GM23338 (cell line): ENCODE measurements at regions not wholly inside any gene's neighbourhood (a gene's known extent, or its start where the extent isn't known, plus 50 kb on each side); places are given as distances from the start of the nearest gene placed in this dataset.

Experiments
- ATAC-seq: fragments of 200-7000 bp; cut with Tn5 transposase; 3 replicates; pipeline ENCODE4 v1.9.1; 2020
- DNase-seq: peaks from one replicate; pipeline ENCODE4 v3.0.0-alpha.2; 2015; ENCODE audit warnings: low spot score
- H2AFZ ChIP-seq: fragments of 200-600 bp; sonication (generic); 2 replicates; pipeline ENCODE4 v1.8.0; 2016; ENCODE audit warnings: antibody characterized with exemption, mild to moderate bottlenecking, moderate library complexity
- H3F3A ChIP-seq: fragments of 200-600 bp; sonication (generic); replicated peaks from 2 replicates; pipeline ENCODE4 v1.8.0; 2017; ENCODE audit warnings: antibody characterized with exemption, mixed run types, low read depth
- H3K27ac ChIP-seq: fragments of 200-600 bp; sonication (generic); 2 replicates; pipeline ENCODE4 v1.6.1; 2016; ENCODE audit warnings: low read depth
- H3K27me3 ChIP-seq: fragments of 200-600 bp; sonication (generic); 2 replicates; pipeline ENCODE4 v1.8.0; 2016; ENCODE audit warnings: mild to moderate bottlenecking, mixed run types, moderate library complexity; ENCODE audit not compliant: insufficient read depth
- H3K36me3 ChIP-seq: fragments of 200-600 bp; sonication (generic); 2 replicates; pipeline ENCODE4 v1.8.0; 2016; ENCODE audit warnings: mild to moderate bottlenecking; ENCODE audit not compliant: insufficient read depth
- H3K4me1 ChIP-seq: fragments of 200-600 bp; sonication (generic); 2 replicates; pipeline ENCODE4 v1.8.0; 2016; ENCODE audit warnings: mild to moderate bottlenecking, moderate library complexity; ENCODE audit not compliant: insufficient read depth
- H3K4me2 ChIP-seq: fragments of 200-600 bp; sonication (generic); 2 replicates; pipeline ENCODE4 v1.7.1; 2017; ENCODE audit warnings: mixed run types
- H3K4me3 ChIP-seq: fragments of 200-600 bp; sonication (generic); 2 replicates; pipeline ENCODE4 v1.6.1; 2016; ENCODE audit warnings: mixed run types
- H3K79me2 ChIP-seq: fragments of 200-600 bp; sonication (generic); replicated peaks from 2 replicates; pipeline ENCODE4 v1.8.0; 2017; ENCODE audit warnings: mild to moderate bottlenecking; ENCODE audit not compliant: insufficient read depth
- H3K9me2 ChIP-seq: fragments of 200-600 bp; sonication (generic); 2 replicates; pipeline ENCODE4 v1.8.0; 2017; ENCODE audit not compliant: insufficient read depth
- H4K20me1 ChIP-seq: fragments of 200-600 bp; sonication (generic); replicated peaks from 2 replicates; pipeline ENCODE4 v1.8.0; 2017; ENCODE audit warnings: mild to moderate bottlenecking; ENCODE audit not compliant: insufficient read depth
- H3K27ac Mint-ChIP-seq: 2 replicates; pipeline ENCODE4 v1.8.0; 2020; ENCODE audit warnings: inconsistent platforms, mild to moderate bottlenecking, moderate library complexity, mixed read lengths
- H3K27me3 Mint-ChIP-seq: 3 replicates; pipeline ENCODE4 v1.8.0; 2022; ENCODE audit warnings: low read depth, mild to moderate bottlenecking, moderate library complexity, mixed read lengths, inconsistent platforms; ENCODE audit not compliant: insufficient read depth, poor library complexity
- H3K36me3 Mint-ChIP-seq: 3 replicates; pipeline ENCODE4 v1.8.0; 2021; ENCODE audit warnings: low read depth, mild to moderate bottlenecking, inconsistent platforms, moderate library complexity, mixed read lengths
- H3K4me1 Mint-ChIP-seq: 3 replicates; pipeline ENCODE4 v1.8.0; 2020; ENCODE audit warnings: mild to moderate bottlenecking, inconsistent platforms, mixed read lengths
- H3K4me3 Mint-ChIP-seq: 3 replicates; pipeline ENCODE4 v1.8.0; 2021; ENCODE audit warnings: moderate library complexity, mild to moderate bottlenecking, inconsistent platforms, mixed read lengths
- H3K9me3 Mint-ChIP-seq: 3 replicates; pipeline ENCODE4 v1.8.0; 2020; ENCODE audit warnings: moderate library complexity, mild to moderate bottlenecking, inconsistent platforms, mixed read lengths
- CREB1 ChIP-seq: fragments of 250-450 bp; sonication (Bioruptor Pico); IDR thresholded peaks from 2 replicates; pipeline ENCODE4 v1.5.0; 2020; ENCODE audit warnings: low read depth, mild to moderate bottlenecking, moderate library complexity
- EZH2 ChIP-seq: fragments of 200-600 bp; sonication (generic); IDR thresholded peaks from one replicate; pipeline ENCODE4 v1.8.0; 2017; ENCODE audit warnings: antibody characterized with exemption, mild to moderate bottlenecking, low read depth; ENCODE audit not compliant: unreplicated experiment
- EZH2phosphoT487 ChIP-seq: fragments of 200-600 bp; sonication (generic); IDR thresholded peaks from one replicate; pipeline ENCODE4 v1.8.1; 2018; ENCODE audit warnings: antibody characterized with exemption; ENCODE audit not compliant: unreplicated experiment
- JUNB ChIP-seq: IDR thresholded peaks from one replicate; pipeline ENCODE4 v1.6.1; 2016; ENCODE audit warnings: antibody characterized with exemption; ENCODE audit not compliant: unreplicated experiment
- NANOG ChIP-seq: IDR thresholded peaks from 2 replicates; pipeline ENCODE4 v1.6.1; 2016; ENCODE audit warnings: antibody characterized with exemption, borderline replicate concordance
- POLR2AphosphoS5 ChIP-seq: IDR thresholded peaks from 2 replicates; pipeline ENCODE4 v1.6.1; 2016; ENCODE audit warnings: antibody characterized with exemption, low read depth
- STAT1 ChIP-seq: IDR thresholded peaks from one replicate; pipeline ENCODE4 v1.6.1; 2016; ENCODE audit warnings: antibody characterized with exemption; ENCODE audit not compliant: unreplicated experiment
- ZNF114 ChIP-seq: fragments of 250-450 bp; sonication (Bioruptor Pico); IDR thresholded peaks from 2 replicates; pipeline ENCODE4 v1.5.0; 2020; ENCODE audit warnings: mild to moderate bottlenecking, moderate library complexity
- ZNF331 ChIP-seq: fragments of 250-450 bp; sonication (Bioruptor Pico); IDR thresholded peaks from 2 replicates; pipeline ENCODE4 v1.5.0; 2020; ENCODE audit warnings: low read depth, mild to moderate bottlenecking, moderate library complexity
- TF ChIP-seq, protein P1 (sequence below): IDR thresholded peaks from one replicate; pipeline ENCODE4 v1.6.1; 2018; ENCODE audit warnings: antibody characterized with exemption; ENCODE audit not compliant: unreplicated experiment
- TF ChIP-seq, protein P2 (sequence below): IDR thresholded peaks from 2 replicates; pipeline ENCODE4 v1.6.1; 2016; ENCODE audit warnings: antibody characterized with exemption
- TF ChIP-seq, protein P3 (sequence below): fragments of 250-450 bp; sonication (Bioruptor Pico); IDR thresholded peaks from 2 replicates; pipeline ENCODE4 v1.5.0; 2020; ENCODE audit warnings: mild to moderate bottlenecking, moderate library complexity
- TF ChIP-seq, protein P4 (sequence below), 2 experiments: fragments of 200-600 bp in 1 of 2; sonication (generic) in 1 of 2; conservative IDR thresholded peaks; 2 replicates each; pipeline versions ENCODE4 v1.5.1 to v1.6.1; 2016 to 2017; ENCODE audit warnings: antibody characterized with exemption in 2 of 2, low read depth in 2 of 2, mild to moderate bottlenecking in 2 of 2, moderate library complexity in 1 of 2

DNA sequence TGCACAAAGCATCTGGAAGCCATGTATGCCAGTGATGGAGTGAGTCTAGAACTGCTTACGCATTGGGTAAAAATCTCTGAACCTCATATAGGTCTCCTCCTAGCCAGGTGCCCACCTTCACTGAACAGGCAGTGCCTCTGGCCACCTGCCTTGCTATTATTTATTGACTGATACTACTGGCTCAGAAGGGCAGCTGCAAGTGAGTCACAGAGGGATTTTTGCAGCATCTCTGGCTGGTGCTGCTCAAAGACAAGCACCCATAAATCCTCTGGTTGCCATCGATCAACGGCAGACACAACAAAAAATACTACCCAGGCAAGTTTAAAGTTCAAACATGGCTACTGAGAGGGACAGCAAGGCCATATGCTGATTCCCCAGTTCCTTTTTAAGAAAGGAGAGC lies 279.4 kb downstream of the UBE3D start:
- Histone ChIP-seq H3K4me1 (no peaks in the 10 kb centered on the region), H3K4me2 (no peak overlapping the region), H2AFZ (no peak overlapping the region), H3K9me2 (peaks cover 4% of the 10 kb centered on the region; the same call in 1 of the 2 replicates), H3K79me2 (no peaks in the 10 kb centered on the region), H4K20me1 (no peaks in the 10 kb centered on the region), H3F3A (no peaks in the 10 kb centered on the region), H3K36me3 (no peaks in the 10 kb centered on the region), H3K27ac (no peak overlapping the region), H3K27me3 (no peaks in the 10 kb centered on the region), H3K4me3 (no peak overlapping the region)
- H3K9me3 Mint-ChIP-seq: no peaks in the 10 kb centered on the region; the same call in 2 of the 3 replicates
- peaks cover 7% of the 10 kb centered on the region; the same call in 2 of the 3 replicates for H3K4me1 Mint-ChIP-seq
- ATAC-seq (no peak), DNase-seq (no peak)
- H3K27me3 Mint-ChIP-seq: peaks cover 2% of the 10 kb centered on the region
- no peak for TF ChIP-seq ZNF331 (CRISPR knock-in tag)
- no peak for TF ChIP-seq CREB1 (CRISPR knock-in tag)
- no peak for TF ChIP-seq STAT1
- no peak for TF ChIP-seq EZH2
- TF ChIP-seq EZH2phosphoT487: no peak
- TF ChIP-seq JUNB: no peak
- TF ChIP-seq, protein P1, sequence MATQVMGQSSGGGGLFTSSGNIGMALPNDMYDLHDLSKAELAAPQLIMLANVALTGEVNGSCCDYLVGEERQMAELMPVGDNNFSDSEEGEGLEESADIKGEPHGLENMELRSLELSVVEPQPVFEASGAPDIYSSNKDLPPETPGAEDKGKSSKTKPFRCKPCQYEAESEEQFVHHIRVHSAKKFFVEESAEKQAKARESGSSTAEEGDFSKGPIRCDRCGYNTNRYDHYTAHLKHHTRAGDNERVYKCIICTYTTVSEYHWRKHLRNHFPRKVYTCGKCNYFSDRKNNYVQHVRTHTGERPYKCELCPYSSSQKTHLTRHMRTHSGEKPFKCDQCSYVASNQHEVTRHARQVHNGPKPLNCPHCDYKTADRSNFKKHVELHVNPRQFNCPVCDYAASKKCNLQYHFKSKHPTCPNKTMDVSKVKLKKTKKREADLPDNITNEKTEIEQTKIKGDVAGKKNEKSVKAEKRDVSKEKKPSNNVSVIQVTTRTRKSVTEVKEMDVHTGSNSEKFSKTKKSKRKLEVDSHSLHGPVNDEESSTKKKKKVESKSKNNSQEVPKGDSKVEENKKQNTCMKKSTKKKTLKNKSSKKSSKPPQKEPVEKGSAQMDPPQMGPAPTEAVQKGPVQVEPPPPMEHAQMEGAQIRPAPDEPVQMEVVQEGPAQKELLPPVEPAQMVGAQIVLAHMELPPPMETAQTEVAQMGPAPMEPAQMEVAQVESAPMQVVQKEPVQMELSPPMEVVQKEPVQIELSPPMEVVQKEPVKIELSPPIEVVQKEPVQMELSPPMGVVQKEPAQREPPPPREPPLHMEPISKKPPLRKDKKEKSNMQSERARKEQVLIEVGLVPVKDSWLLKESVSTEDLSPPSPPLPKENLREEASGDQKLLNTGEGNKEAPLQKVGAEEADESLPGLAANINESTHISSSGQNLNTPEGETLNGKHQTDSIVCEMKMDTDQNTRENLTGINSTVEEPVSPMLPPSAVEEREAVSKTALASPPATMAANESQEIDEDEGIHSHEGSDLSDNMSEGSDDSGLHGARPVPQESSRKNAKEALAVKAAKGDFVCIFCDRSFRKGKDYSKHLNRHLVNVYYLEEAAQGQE: no peak
- TF ChIP-seq, protein P2, sequence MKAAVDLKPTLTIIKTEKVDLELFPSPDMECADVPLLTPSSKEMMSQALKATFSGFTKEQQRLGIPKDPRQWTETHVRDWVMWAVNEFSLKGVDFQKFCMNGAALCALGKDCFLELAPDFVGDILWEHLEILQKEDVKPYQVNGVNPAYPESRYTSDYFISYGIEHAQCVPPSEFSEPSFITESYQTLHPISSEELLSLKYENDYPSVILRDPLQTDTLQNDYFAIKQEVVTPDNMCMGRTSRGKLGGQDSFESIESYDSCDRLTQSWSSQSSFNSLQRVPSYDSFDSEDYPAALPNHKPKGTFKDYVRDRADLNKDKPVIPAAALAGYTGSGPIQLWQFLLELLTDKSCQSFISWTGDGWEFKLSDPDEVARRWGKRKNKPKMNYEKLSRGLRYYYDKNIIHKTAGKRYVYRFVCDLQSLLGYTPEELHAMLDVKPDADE: no peak
- no peak for TF ChIP-seq NANOG
- TF ChIP-seq, protein P3, sequence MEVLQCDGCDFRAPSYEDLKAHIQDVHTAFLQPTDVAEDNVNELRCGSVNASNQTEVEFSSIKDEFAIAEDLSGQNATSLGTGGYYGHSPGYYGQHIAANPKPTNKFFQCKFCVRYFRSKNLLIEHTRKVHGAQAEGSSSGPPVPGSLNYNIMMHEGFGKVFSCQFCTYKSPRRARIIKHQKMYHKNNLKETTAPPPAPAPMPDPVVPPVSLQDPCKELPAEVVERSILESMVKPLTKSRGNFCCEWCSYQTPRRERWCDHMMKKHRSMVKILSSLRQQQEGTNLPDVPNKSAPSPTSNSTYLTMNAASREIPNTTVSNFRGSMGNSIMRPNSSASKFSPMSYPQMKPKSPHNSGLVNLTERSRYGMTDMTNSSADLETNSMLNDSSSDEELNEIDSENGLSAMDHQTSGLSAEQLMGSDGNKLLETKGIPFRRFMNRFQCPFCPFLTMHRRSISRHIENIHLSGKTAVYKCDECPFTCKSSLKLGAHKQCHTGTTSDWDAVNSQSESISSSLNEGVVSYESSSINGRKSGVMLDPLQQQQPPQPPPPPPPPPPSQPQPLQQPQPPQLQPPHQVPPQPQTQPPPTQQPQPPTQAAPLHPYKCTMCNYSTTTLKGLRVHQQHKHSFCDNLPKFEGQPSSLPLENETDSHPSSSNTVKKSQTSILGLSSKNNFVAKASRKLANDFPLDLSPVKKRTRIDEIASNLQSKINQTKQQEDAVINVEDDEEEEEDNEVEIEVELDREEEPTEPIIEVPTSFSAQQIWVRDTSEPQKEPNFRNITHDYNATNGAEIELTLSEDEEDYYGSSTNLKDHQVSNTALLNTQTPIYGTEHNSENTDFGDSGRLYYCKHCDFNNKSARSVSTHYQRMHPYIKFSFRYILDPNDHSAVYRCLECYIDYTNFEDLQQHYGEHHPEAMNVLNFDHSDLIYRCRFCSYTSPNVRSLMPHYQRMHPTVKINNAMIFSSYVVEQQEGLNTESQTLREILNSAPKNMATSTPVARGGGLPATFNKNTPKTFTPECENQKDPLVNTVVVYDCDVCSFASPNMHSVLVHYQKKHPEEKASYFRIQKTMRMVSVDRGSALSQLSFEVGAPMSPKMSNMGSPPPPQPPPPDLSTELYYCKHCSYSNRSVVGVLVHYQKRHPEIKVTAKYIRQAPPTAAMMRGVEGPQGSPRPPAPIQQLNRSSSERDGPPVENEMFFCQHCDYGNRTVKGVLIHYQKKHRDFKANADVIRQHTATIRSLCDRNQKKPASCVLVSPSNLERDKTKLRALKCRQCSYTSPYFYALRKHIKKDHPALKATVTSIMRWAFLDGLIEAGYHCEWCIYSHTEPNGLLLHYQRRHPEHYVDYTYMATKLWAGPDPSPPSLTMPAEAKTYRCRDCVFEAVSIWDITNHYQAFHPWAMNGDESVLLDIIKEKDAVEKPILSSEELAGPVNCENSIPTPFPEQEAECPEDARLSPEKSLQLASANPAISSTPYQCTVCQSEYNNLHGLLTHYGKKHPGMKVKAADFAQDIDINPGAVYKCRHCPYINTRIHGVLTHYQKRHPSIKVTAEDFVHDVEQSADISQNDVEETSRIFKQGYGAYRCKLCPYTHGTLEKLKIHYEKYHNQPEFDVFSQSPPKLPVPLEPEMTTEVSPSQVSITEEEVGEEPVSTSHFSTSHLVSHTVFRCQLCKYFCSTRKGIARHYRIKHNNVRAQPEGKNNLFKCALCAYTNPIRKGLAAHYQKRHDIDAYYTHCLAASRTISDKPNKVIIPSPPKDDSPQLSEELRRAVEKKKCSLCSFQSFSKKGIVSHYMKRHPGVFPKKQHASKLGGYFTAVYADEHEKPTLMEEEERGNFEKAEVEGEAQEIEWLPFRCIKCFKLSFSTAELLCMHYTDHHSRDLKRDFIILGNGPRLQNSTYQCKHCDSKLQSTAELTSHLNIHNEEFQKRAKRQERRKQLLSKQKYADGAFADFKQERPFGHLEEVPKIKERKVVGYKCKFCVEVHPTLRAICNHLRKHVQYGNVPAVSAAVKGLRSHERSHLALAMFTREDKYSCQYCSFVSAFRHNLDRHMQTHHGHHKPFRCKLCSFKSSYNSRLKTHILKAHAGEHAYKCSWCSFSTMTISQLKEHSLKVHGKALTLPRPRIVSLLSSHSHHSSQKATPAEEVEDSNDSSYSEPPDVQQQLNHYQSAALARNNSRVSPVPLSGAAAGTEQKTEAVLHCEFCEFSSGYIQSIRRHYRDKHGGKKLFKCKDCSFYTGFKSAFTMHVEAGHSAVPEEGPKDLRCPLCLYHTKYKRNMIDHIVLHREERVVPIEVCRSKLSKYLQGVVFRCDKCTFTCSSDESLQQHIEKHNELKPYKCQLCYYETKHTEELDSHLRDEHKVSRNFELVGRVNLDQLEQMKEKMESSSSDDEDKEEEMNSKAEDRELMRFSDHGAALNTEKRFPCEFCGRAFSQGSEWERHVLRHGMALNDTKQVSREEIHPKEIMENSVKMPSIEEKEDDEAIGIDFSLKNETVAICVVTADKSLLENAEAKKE (CRISPR knock-in tag): no peak
- TF ChIP-seq, protein P4, sequence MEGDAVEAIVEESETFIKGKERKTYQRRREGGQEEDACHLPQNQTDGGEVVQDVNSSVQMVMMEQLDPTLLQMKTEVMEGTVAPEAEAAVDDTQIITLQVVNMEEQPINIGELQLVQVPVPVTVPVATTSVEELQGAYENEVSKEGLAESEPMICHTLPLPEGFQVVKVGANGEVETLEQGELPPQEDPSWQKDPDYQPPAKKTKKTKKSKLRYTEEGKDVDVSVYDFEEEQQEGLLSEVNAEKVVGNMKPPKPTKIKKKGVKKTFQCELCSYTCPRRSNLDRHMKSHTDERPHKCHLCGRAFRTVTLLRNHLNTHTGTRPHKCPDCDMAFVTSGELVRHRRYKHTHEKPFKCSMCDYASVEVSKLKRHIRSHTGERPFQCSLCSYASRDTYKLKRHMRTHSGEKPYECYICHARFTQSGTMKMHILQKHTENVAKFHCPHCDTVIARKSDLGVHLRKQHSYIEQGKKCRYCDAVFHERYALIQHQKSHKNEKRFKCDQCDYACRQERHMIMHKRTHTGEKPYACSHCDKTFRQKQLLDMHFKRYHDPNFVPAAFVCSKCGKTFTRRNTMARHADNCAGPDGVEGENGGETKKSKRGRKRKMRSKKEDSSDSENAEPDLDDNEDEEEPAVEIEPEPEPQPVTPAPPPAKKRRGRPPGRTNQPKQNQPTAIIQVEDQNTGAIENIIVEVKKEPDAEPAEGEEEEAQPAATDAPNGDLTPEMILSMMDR (conservative IDR thresholded peaks at IDR 0.05; ENCODE audit: low read depth in 2 of 2): no peak
- TF ChIP-seq POLR2AphosphoS5: no peak
- no peak for TF ChIP-seq ZNF114
- no peak overlapping the region for H3K4me3 Mint-ChIP-seq
- H3K36me3 Mint-ChIP-seq: no peaks in the 10 kb centered on the region
- no peak overlapping the region for H3K27ac Mint-ChIP-seq
